Rectal smooth muscle tissue (tissue), 1 donor: ENCODE measurements at regions not wholly inside any gene's neighbourhood (a gene's known extent, or its start where the extent isn't known, plus 50 kb on each side); places are given as distances from the start of the nearest gene placed in this dataset.

Source experiments
- H3K27ac ChIP-seq: one replicate; pipeline ENCODE4 v1.7.0; 2013; ENCODE audit warnings: low read depth, low read length, inconsistent platforms
- H3K27me3 ChIP-seq: one replicate; pipeline ENCODE4 v1.7.0; 2013; ENCODE audit warnings: low read length; ENCODE audit not compliant: control insufficient read depth, insufficient read depth
- H3K36me3 ChIP-seq: one replicate; pipeline ENCODE4 v1.7.0; 2013; ENCODE audit warnings: low read length; ENCODE audit not compliant: control insufficient read depth, insufficient read depth
- H3K4me1 ChIP-seq: one replicate; pipeline ENCODE4 v1.7.0; 2013; ENCODE audit warnings: low read length; ENCODE audit not compliant: control insufficient read depth, insufficient read depth
- H3K4me3 ChIP-seq: one replicate; pipeline ENCODE4 v1.7.0; 2013; ENCODE audit warnings: low read length
- H3K9ac ChIP-seq: one replicate; pipeline ENCODE4 v1.7.0; 2013; ENCODE audit warnings: low read length

- no peak overlapping the region for H3K9ac ChIP-seq
- H3K4me1 ChIP-seq = no peaks in the 10 kb centered on the region
- H3K27ac ChIP-seq = no peak overlapping the region
- no peaks in the 10 kb centered on the region for H3K27me3 ChIP-seq
- no peak overlapping the region for H3K4me3 ChIP-seq
- no peaks in the 10 kb centered on the region for H3K36me3 ChIP-seq
These were observed 576.6 kb upstream of the SORCS1 start for GRCh38 chr10:107740962-107741690.

- Histone ChIP-seq H3K4me3 (no peak overlapping the region), H3K4me1 (no peaks in the 10 kb centered on the region), H3K27me3 (no peaks in the 10 kb centered on the region), H3K36me3 (no peaks in the 10 kb centered on the region), H3K27ac (no peak overlapping the region), H3K9ac (no peak overlapping the region)
These were observed 575.4 kb upstream of the SORCS1 start for GRCh38 chr10:107739951-107740350.

- no peak overlapping the region for H3K9ac ChIP-seq
These were observed 569.0 kb upstream of the SORCS1 start for GRCh38 chr10:107733328-107734130.

GRCh38 chr10:107732045-107732444 is 567.5 kb upstream of the SORCS1 start:
- Histone ChIP-seq H3K27me3 (no peaks in the 10 kb centered on the region), H3K4me1 (no peaks in the 10 kb centered on the region), H3K4me3 (no peak overlapping the region), H3K9ac (no peak overlapping the region), H3K27ac (no peak overlapping the region), H3K36me3 (no peaks in the 10 kb centered on the region)

More at GRCh38 chr10:107733328-107734130, 569.0 kb upstream of the SORCS1 start:
- Histone ChIP-seq H3K36me3 (no peaks in the 10 kb centered on the region), H3K27me3 (no peaks in the 10 kb centered on the region), H3K27ac (no peak overlapping the region), H3K4me3 (no peak overlapping the region), H3K4me1 (no peaks in the 10 kb centered on the region)

- H3K36me3 ChIP-seq = no peaks in the 10 kb centered on the region
- H3K9ac ChIP-seq = no peak overlapping the region
- H3K27me3 ChIP-seq = no peaks in the 10 kb centered on the region
- H3K4me1 ChIP-seq = no peaks in the 10 kb centered on the region
- H3K27ac ChIP-seq = no peak overlapping the region
- H3K4me3 ChIP-seq = no peak overlapping the region
These were observed 564.3 kb upstream of the SORCS1 start for GRCh38 chr10:107728807-107729206.

GRCh38 chr10:107727767-107728317 is 563.3 kb upstream of the SORCS1 start:
- H3K27me3 ChIP-seq = no peaks in the 10 kb centered on the region
- H3K9ac ChIP-seq = no peak overlapping the region
- no peaks in the 10 kb centered on the region for H3K4me1 ChIP-seq
- H3K27ac ChIP-seq = no peak overlapping the region
- no peak overlapping the region for H3K4me3 ChIP-seq
- H3K36me3 ChIP-seq = no peaks in the 10 kb centered on the region

GRCh38 chr10:107718864-107719263 is 554.4 kb upstream of the SORCS1 start:
- H3K27me3 ChIP-seq = no peaks in the 10 kb centered on the region

GRCh38 chr10:107717046-107717445 is 552.5 kb upstream of the SORCS1 start:
- no peak overlapping the region for H3K4me3 ChIP-seq
- no peaks in the 10 kb centered on the region for H3K27me3 ChIP-seq
- no peak overlapping the region for H3K9ac ChIP-seq
- no peaks in the 10 kb centered on the region for H3K36me3 ChIP-seq
- H3K4me1 ChIP-seq = no peaks in the 10 kb centered on the region
- no peak overlapping the region for H3K27ac ChIP-seq

More at GRCh38 chr10:107718864-107719263, 554.4 kb upstream of the SORCS1 start:
- Histone ChIP-seq H3K9ac (no peak overlapping the region), H3K4me1 (no peaks in the 10 kb centered on the region), H3K36me3 (no peaks in the 10 kb centered on the region), H3K27ac (no peak overlapping the region), H3K4me3 (no peak overlapping the region)

- no peaks in the 10 kb centered on the region for H3K4me1 ChIP-seq
These were observed 551.1 kb upstream of the SORCS1 start for GRCh38 chr10:107715565-107715964.

GRCh38 chr10:107708981-107709380 is 544.5 kb upstream of the SORCS1 start:
- H3K9ac ChIP-seq = no peak overlapping the region

More at GRCh38 chr10:107715565-107715964, 551.1 kb upstream of the SORCS1 start:
- Histone ChIP-seq H3K36me3 (no peaks in the 10 kb centered on the region), H3K27me3 (no peaks in the 10 kb centered on the region), H3K9ac (no peak overlapping the region), H3K27ac (no peak overlapping the region), H3K4me3 (no peak overlapping the region)

GRCh38 chr10:107706096-107706725 is 541.7 kb upstream of the SORCS1 start:
- Histone ChIP-seq H3K9ac (no peak overlapping the region), H3K27ac (no peak overlapping the region), H3K4me1 (no peaks in the 10 kb centered on the region), H3K4me3 (no peak overlapping the region), H3K36me3 (no peaks in the 10 kb centered on the region), H3K27me3 (no peaks in the 10 kb centered on the region)

More at GRCh38 chr10:107708981-107709380, 544.5 kb upstream of the SORCS1 start:
- no peaks in the 10 kb centered on the region for H3K4me1 ChIP-seq
- H3K27me3 ChIP-seq = no peaks in the 10 kb centered on the region
- no peak overlapping the region for H3K4me3 ChIP-seq
- no peak overlapping the region for H3K27ac ChIP-seq
- no peaks in the 10 kb centered on the region for H3K36me3 ChIP-seq

- H3K9ac ChIP-seq = no peak overlapping the region
- H3K4me3 ChIP-seq = no peak overlapping the region
- H3K36me3 ChIP-seq = no peaks in the 10 kb centered on the region
- H3K27me3 ChIP-seq = no peaks in the 10 kb centered on the region
- H3K4me1 ChIP-seq = no peaks in the 10 kb centered on the region
- H3K27ac ChIP-seq = no peak overlapping the region
These were observed 537.4 kb upstream of the SORCS1 start for GRCh38 chr10:107701943-107702342.
